ENCODE measurements at regions not wholly inside any gene's neighbourhood (a gene's known extent, or its start where the extent isn't known, plus 50 kb on each side); places are given as distances from the start of the nearest gene placed in this dataset.

GRCh38 chr16:52257534-52257933 is 289.4 kb downstream of the TOX3 start:
- TF ChIP-seq EP300 (IDR thresholded peaks at IDR 0.05; ENCODE audit: low read depth) = no peak
- TF ChIP-seq, protein P1, sequence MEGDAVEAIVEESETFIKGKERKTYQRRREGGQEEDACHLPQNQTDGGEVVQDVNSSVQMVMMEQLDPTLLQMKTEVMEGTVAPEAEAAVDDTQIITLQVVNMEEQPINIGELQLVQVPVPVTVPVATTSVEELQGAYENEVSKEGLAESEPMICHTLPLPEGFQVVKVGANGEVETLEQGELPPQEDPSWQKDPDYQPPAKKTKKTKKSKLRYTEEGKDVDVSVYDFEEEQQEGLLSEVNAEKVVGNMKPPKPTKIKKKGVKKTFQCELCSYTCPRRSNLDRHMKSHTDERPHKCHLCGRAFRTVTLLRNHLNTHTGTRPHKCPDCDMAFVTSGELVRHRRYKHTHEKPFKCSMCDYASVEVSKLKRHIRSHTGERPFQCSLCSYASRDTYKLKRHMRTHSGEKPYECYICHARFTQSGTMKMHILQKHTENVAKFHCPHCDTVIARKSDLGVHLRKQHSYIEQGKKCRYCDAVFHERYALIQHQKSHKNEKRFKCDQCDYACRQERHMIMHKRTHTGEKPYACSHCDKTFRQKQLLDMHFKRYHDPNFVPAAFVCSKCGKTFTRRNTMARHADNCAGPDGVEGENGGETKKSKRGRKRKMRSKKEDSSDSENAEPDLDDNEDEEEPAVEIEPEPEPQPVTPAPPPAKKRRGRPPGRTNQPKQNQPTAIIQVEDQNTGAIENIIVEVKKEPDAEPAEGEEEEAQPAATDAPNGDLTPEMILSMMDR (IDR thresholded peaks at IDR 0.05) = no peak

All from transverse colon (tissue), 3 donors.